ENCODE measurements at regions not wholly inside any gene's neighbourhood (a gene's known extent, or its start where the extent isn't known, plus 50 kb on each side); places are given as distances from the start of the nearest gene placed in this dataset.

DNA sequence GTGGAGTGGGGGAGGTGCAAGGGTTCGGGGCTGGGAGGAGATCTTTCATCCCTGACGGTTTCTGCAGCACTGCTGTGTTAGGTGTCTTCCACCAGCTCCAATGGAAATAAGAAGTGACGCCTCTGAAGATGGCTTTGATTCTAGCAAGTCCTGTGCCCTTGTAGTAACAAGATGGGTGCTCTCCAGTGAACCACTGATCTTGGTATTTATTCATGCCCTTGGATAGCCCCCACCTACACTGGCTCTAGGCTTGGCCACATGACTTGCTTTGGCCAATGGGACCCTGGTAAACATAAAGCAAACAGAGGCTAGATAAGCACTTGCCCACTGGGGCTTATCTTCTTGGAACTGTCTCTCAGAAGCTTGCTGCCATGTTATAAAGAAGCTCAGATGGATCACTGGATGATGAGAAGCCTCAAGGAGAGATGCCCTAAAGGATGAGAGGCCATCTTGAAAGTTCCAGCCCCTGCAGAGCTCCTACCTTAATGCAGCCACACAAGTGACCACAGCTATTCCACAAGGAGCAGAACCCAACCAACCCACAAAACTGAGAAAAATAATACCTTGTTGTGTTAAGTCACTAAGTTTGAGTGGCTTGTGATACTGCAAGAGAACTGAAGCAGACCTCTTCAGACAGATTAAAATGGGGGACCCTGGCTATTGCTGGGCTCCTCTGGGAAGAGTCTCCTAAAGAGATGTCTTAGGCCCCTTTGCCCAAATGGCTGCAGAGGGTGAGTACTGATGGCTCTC lies 137.9 kb downstream of the PDCD6IP start:
- no peaks in the 10 kb centered on the region for H3K4me1 Mint-ChIP-seq
- no peaks in the 10 kb centered on the region for H3K4me1 ChIP-seq (ENCODE audit: control insufficient read depth, insufficient read depth, low read length, poor library complexity, severe bottlenecking)
- H3K9me3 Mint-ChIP-seq, result peaks cover 0 to 3% (median 0%) of the 10 kb centered on the region in 7 donors
- no peak for DNase-seq
- no peak overlapping the region for H3K27ac ChIP-seq (ENCODE audit: insufficient read depth, low read length, poor library complexity, severe bottlenecking)
- no peak overlapping the region for H3K4me3 ChIP-seq (ENCODE audit: low read depth, low read length)
- peak overlapping the region in 1 of 3 donors; percentile 23 for H3K27ac Mint-ChIP-seq
- no peak overlapping the region for H3K4me3 Mint-ChIP-seq
- ATAC-seq (ENCODE audit: low read depth in 2 of 2), result no peak
- no peaks in the 10 kb centered on the region for H3K9me3 ChIP-seq (ENCODE audit: control insufficient read depth in 2 of 2, low read length in 2 of 2)
- H3K27me3 Mint-ChIP-seq, result peaks cover 17% of the 10 kb centered on the region
- H3K27me3 ChIP-seq (ENCODE audit: control insufficient read depth, insufficient read depth, low read length), result no peaks in the 10 kb centered on the region
- H3K36me3 ChIP-seq (ENCODE audit: control insufficient read depth, insufficient read depth, low read length), result no peaks in the 10 kb centered on the region
- H3K36me3 Mint-ChIP-seq, result no peaks in the 10 kb centered on the region

GRCh38 chr3:33936921-33937525 lies 138.6 kb downstream of the PDCD6IP start:
- no peaks in the 10 kb centered on the region for H3K4me1 Mint-ChIP-seq
- H3K27ac Mint-ChIP-seq, result no peak overlapping the region
- Histone ChIP-seq H3K27me3 (ENCODE audit: control insufficient read depth, insufficient read depth, low read length) (no peaks in the 10 kb centered on the region), H3K9me3 (ENCODE audit: control insufficient read depth in 2 of 2, low read length in 2 of 2) (no peaks in the 10 kb centered on the region), H3K4me1 (ENCODE audit: control insufficient read depth, insufficient read depth, low read length, poor library complexity, severe bottlenecking) (no peaks in the 10 kb centered on the region), H3K4me3 (ENCODE audit: low read depth, low read length) (no peak overlapping the region), H3K27ac (ENCODE audit: insufficient read depth, low read length, poor library complexity, severe bottlenecking) (no peak overlapping the region), H3K36me3 (ENCODE audit: control insufficient read depth, insufficient read depth, low read length) (no peaks in the 10 kb centered on the region)
- no peak for ATAC-seq (ENCODE audit: low read depth in 2 of 2)
- H3K4me3 Mint-ChIP-seq, result no peak overlapping the region
- DNase-seq, result no peak
- H3K27me3 Mint-ChIP-seq, result peaks cover 17% of the 10 kb centered on the region
- H3K9me3 Mint-ChIP-seq, result peaks cover 0 to 3% (median 0%) of the 10 kb centered on the region in 7 donors
- H3K36me3 Mint-ChIP-seq, result no peaks in the 10 kb centered on the region

GRCh38 chr3:33937628-33938027 lies 139.2 kb downstream of the PDCD6IP start:
- H3K36me3 Mint-ChIP-seq, result no peaks in the 10 kb centered on the region
- H3K4me3 Mint-ChIP-seq, result no peak overlapping the region
- Histone ChIP-seq H3K27me3 (ENCODE audit: control insufficient read depth, insufficient read depth, low read length) (no peaks in the 10 kb centered on the region), H3K9me3 (ENCODE audit: control insufficient read depth in 2 of 2, low read length in 2 of 2) (no peaks in the 10 kb centered on the region), H3K4me3 (ENCODE audit: low read depth, low read length) (no peak overlapping the region), H3K27ac (ENCODE audit: insufficient read depth, low read length, poor library complexity, severe bottlenecking) (no peak overlapping the region), H3K4me1 (ENCODE audit: control insufficient read depth, insufficient read depth, low read length, poor library complexity, severe bottlenecking) (no peaks in the 10 kb centered on the region), H3K36me3 (ENCODE audit: control insufficient read depth, insufficient read depth, low read length) (no peaks in the 10 kb centered on the region)
- no peak overlapping the region for H3K27ac Mint-ChIP-seq
- peaks cover 17% of the 10 kb centered on the region for H3K27me3 Mint-ChIP-seq
- no peaks in the 10 kb centered on the region for H3K4me1 Mint-ChIP-seq
- H3K9me3 Mint-ChIP-seq, result peaks cover 0 to 3% (median 0%) of the 10 kb centered on the region in 7 donors
- ATAC-seq (ENCODE audit: low read depth in 2 of 2) (no peak), DNase-seq (no peak)

- no peaks in the 10 kb centered on the region for H3K4me1 Mint-ChIP-seq
- Histone ChIP-seq H3K9me3 (ENCODE audit: control insufficient read depth in 2 of 2, low read length in 2 of 2) (no peaks in the 10 kb centered on the region), H3K27me3 (ENCODE audit: control insufficient read depth, insufficient read depth, low read length) (no peaks in the 10 kb centered on the region), H3K4me1 (ENCODE audit: control insufficient read depth, insufficient read depth, low read length, poor library complexity, severe bottlenecking) (no peaks in the 10 kb centered on the region), H3K4me3 (ENCODE audit: low read depth, low read length) (no peak overlapping the region), H3K36me3 (ENCODE audit: control insufficient read depth, insufficient read depth, low read length) (no peaks in the 10 kb centered on the region), H3K27ac (ENCODE audit: insufficient read depth, low read length, poor library complexity, severe bottlenecking) (no peak overlapping the region)
- H3K9me3 Mint-ChIP-seq, result peaks cover 0 to 3% (median 0%) of the 10 kb centered on the region in 7 donors
- ATAC-seq (ENCODE audit: low read depth in 2 of 2), result no peak
- H3K27ac Mint-ChIP-seq, result no peak overlapping the region
- no peaks in the 10 kb centered on the region for H3K36me3 Mint-ChIP-seq
- peaks cover 17% of the 10 kb centered on the region for H3K27me3 Mint-ChIP-seq
- no peak for DNase-seq
- H3K4me3 Mint-ChIP-seq, result no peak overlapping the region
Observed at GRCh38 chr3:33940149-33940548, 141.7 kb downstream of the PDCD6IP start.

DNA sequence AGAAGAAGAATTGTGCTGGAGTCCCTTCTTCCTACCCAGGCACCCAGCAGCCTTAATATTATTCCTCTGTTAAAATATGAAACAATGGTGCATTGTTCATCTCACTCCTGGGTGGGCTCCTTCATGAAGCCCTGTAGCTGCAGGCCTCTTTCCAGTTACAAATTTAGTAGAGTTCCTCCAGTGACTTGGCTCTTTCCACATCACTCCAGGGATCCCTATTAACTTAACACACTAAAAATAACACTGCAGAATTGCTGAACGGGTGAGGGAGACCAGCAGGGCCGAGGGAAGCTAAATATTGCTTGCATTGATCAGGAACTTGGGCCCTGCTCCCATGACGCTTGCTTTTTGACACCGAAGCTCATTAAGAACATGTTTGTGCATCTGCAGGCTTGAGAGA lies 142.3 kb downstream of the PDCD6IP start:
- Histone ChIP-seq H3K4me1 (ENCODE audit: control insufficient read depth, insufficient read depth, low read length, poor library complexity, severe bottlenecking) (no peaks in the 10 kb centered on the region), H3K27ac (ENCODE audit: insufficient read depth, low read length, poor library complexity, severe bottlenecking) (no peak overlapping the region), H3K9me3 (ENCODE audit: control insufficient read depth in 2 of 2, low read length in 2 of 2) (no peaks in the 10 kb centered on the region), H3K36me3 (ENCODE audit: control insufficient read depth, insufficient read depth, low read length) (no peaks in the 10 kb centered on the region), H3K27me3 (ENCODE audit: control insufficient read depth, insufficient read depth, low read length) (no peaks in the 10 kb centered on the region), H3K4me3 (ENCODE audit: low read depth, low read length) (no peak overlapping the region)
- H3K27ac Mint-ChIP-seq, result no peak overlapping the region
- ATAC-seq (ENCODE audit: low read depth in 2 of 2) (no peak), DNase-seq (no peak)
- peaks cover 12% of the 10 kb centered on the region for H3K27me3 Mint-ChIP-seq
- H3K9me3 Mint-ChIP-seq, result peaks cover 0 to 1% (median 0%) of the 10 kb centered on the region in 7 donors
- H3K4me3 Mint-ChIP-seq, result no peak overlapping the region
- H3K36me3 Mint-ChIP-seq, result no peaks in the 10 kb centered on the region
- no peaks in the 10 kb centered on the region for H3K4me1 Mint-ChIP-seq

DNA sequence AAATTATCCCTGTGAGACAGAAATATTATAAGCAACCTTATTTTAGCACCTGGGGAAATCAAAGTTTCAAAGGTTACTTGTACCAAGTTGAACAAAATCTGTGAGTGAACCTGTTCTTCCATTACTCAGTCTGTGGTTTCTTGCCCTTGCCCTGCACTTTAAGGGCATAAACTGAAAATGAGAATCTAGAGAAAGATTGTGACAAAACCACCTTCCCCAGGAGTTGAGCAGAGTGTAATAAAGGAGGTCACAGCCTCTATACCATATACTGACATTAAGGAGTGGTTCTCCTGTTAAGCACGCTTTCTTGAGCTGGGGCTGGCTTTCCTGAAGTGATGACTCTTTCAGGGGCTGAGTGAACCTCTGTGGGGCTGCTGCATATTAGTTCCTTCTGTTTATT lies 143.4 kb downstream of the PDCD6IP start:
- no peak for DNase-seq
- Histone ChIP-seq H3K4me1 (ENCODE audit: control insufficient read depth, insufficient read depth, low read length, poor library complexity, severe bottlenecking) (no peaks in the 10 kb centered on the region), H3K27me3 (ENCODE audit: control insufficient read depth, insufficient read depth, low read length) (no peaks in the 10 kb centered on the region), H3K27ac (ENCODE audit: insufficient read depth, low read length, poor library complexity, severe bottlenecking) (no peak overlapping the region), H3K36me3 (ENCODE audit: control insufficient read depth, insufficient read depth, low read length) (no peaks in the 10 kb centered on the region), H3K9me3 (ENCODE audit: control insufficient read depth in 2 of 2, low read length in 2 of 2) (no peaks in the 10 kb centered on the region), H3K4me3 (ENCODE audit: low read depth, low read length) (no peak overlapping the region)
- Mint-ChIP-seq H3K36me3 (no peaks in the 10 kb centered on the region), H3K27ac (peak overlapping the region in 1 of 3 donors; percentile 6), H3K9me3 (peaks cover 0 to 1% (median 0%) of the 10 kb centered on the region in 7 donors), H3K4me1 (no peaks in the 10 kb centered on the region), H3K4me3 (no peak overlapping the region), H3K27me3 (peaks cover 12% of the 10 kb centered on the region)
- ATAC-seq (ENCODE audit: low read depth in 2 of 2), result no peak

GRCh38 chr3:33942483-33943150 lies 144.2 kb downstream of the PDCD6IP start:
- Mint-ChIP-seq H3K27ac (no peak overlapping the region), H3K36me3 (no peaks in the 10 kb centered on the region), H3K4me1 (no peaks in the 10 kb centered on the region), H3K4me3 (no peak overlapping the region), H3K9me3 (peaks cover 0 to 1% (median 0%) of the 10 kb centered on the region in 7 donors), H3K27me3 (peaks cover 12% of the 10 kb centered on the region)
- Histone ChIP-seq H3K4me3 (ENCODE audit: low read depth, low read length) (no peak overlapping the region), H3K4me1 (ENCODE audit: control insufficient read depth, insufficient read depth, low read length, poor library complexity, severe bottlenecking) (no peaks in the 10 kb centered on the region), H3K27ac (ENCODE audit: insufficient read depth, low read length, poor library complexity, severe bottlenecking) (no peak overlapping the region), H3K36me3 (ENCODE audit: control insufficient read depth, insufficient read depth, low read length) (no peaks in the 10 kb centered on the region), H3K27me3 (ENCODE audit: control insufficient read depth, insufficient read depth, low read length) (no peaks in the 10 kb centered on the region), H3K9me3 (ENCODE audit: control insufficient read depth in 2 of 2, low read length in 2 of 2) (no peaks in the 10 kb centered on the region)
- DNase-seq (no peak), ATAC-seq (ENCODE audit: low read depth in 2 of 2) (no peak)
